ENCODE measurements at regions not wholly inside any gene's neighbourhood (a gene's known extent, or its start where the extent isn't known, plus 50 kb on each side); places are given as distances from the start of the nearest gene placed in this dataset.

GRCh38 chr3:39757307-39757706 lies 52.1 kb upstream of the MYRIP start:
- no peak overlapping the region for H2BK5ac ChIP-seq (ENCODE audit: low read depth, low read length, poor library complexity, severe bottlenecking)
- H3K56ac ChIP-seq (ENCODE audit: extremely low read depth, insufficient read depth, low read length): no peak overlapping the region
- H3K4me3 ChIP-seq (ENCODE audit: insufficient read depth, low read depth, low read length): no peak overlapping the region
- H2AK9ac ChIP-seq (replicated peaks; ENCODE audit: low read depth, low read length, poor library complexity): no peak overlapping the region
- in situ Hi-C loops (cut with MboI; ENCODE audit: low sequenced_read_pairs): no loop called here
- H2BK15ac ChIP-seq (ENCODE audit: low read depth, low read length): no peak overlapping the region
- no peak overlapping the region for H3K18ac ChIP-seq (ENCODE audit: low read depth, low read length)
- H3K79me1 ChIP-seq (ENCODE audit: low read depth in 1 of 2, low read length in 2 of 2): no peaks in the 10 kb centered on the region
- no CpG with 5 or more reads among the region's 2 CpGs for WGBS, 2 experiments (ENCODE audit: extremely low coverage in 2 of 2, insufficient read length in 1 of 2)
- DNase-seq (no peak), ATAC-seq (ENCODE audit: low read depth) (no peak)
- H3K23ac ChIP-seq (ENCODE audit: low read depth, low read length): no peak overlapping the region
- H2BK120ac ChIP-seq (ENCODE audit: low read depth, low read length): no peak overlapping the region
- H3K4ac ChIP-seq (ENCODE audit: low read depth, low read length): no peak overlapping the region
- no peaks in the 10 kb centered on the region for H3K27me3 ChIP-seq (ENCODE audit: control insufficient read depth, insufficient read depth, low read length)
- H3K9me3 ChIP-seq (ENCODE audit: control insufficient read depth, insufficient read depth, low read length): peaks cover 8% of the 10 kb centered on the region
- no peaks in the 10 kb centered on the region for H3K4me1 ChIP-seq (ENCODE audit: control insufficient read depth, insufficient read depth, low read length)
- no peaks in the 10 kb centered on the region for H3K36me3 ChIP-seq (ENCODE audit: control insufficient read depth, insufficient read depth, low read length)
- ChIA-PET POLR2A (ENCODE audit: unreplicated experiment) (no interaction called here), CTCF (no interaction called here)
- H4K20me1 ChIP-seq (ENCODE audit: insufficient read depth, low read length): no peaks in the 10 kb centered on the region
- H4K91ac ChIP-seq (ENCODE audit: insufficient read depth, low read depth, low read length): no peak overlapping the region
- TF ChIP-seq CHD1 (IDR thresholded peaks at IDR 0.05; ENCODE audit: low read depth, low read length) (no peak), CTCF (conservative IDR thresholded peaks at IDR 0.05; ENCODE audit: low read depth, low read length) (no peak), RAD21 (IDR thresholded peaks at IDR 0.05; ENCODE audit: low read length) (no peak), SMC3 (IDR thresholded peaks at IDR 0.05; ENCODE audit: low read depth, low read length) (no peak), ELK1 (IDR thresholded peaks at IDR 0.05; ENCODE audit: borderline replicate concordance, low read depth, low read length) (no peak), NFE2L2 (IDR thresholded peaks at IDR 0.05; ENCODE audit: low read depth, low read length) (no peak)
- H4K8ac ChIP-seq (ENCODE audit: low read depth in 2 of 2, low read length in 2 of 2): no peak overlapping the region
- no TSS peak for BruUV-seq (replicated peaks)
- H2AFZ ChIP-seq (replicated peaks; ENCODE audit: low read length, poor library complexity): no peak overlapping the region
- no peaks in the 10 kb centered on the region for H3K9me1 ChIP-seq (ENCODE audit: insufficient read depth, low read length)
- H2BK20ac ChIP-seq (ENCODE audit: low read depth, low read length): no peak overlapping the region
- no peak overlapping the region for H2AK5ac ChIP-seq (ENCODE audit: low read depth, low read length)
- no peak overlapping the region for H4K5ac ChIP-seq (ENCODE audit: low read depth, low read length)
- dilution Hi-C loops (cut with HindIII; ENCODE audit: low sequenced_read_pairs, unreplicated experiment): no loop called here
- no peak overlapping the region for H3K9ac ChIP-seq (ENCODE audit: low read depth, low read length)
- intact Hi-C loops (cut with micrococcal nuclease): no loop called here
- H3K4me2 ChIP-seq (ENCODE audit: low read depth, low read length): no peak overlapping the region
- H3K27ac ChIP-seq (ENCODE audit: insufficient read depth, low read length): no peak overlapping the region
- H3K14ac ChIP-seq (replicated peaks; ENCODE audit: low read depth, low read length): no peak overlapping the region

Measured in IMR-90 (cell line).